Osteocyte (in vitro differentiated cells): ENCODE measurements at regions not wholly inside any gene's neighbourhood (a gene's known extent, or its start where the extent isn't known, plus 50 kb on each side); places are given as distances from the start of the nearest gene placed in this dataset.
A peak's percentile ranks its signal among the peaks of the same experiment; 100 is the strongest.

ENCODE experiments used
- DNase-seq: peaks from one replicate; pipeline ENCODE4 v3.0.0; 2021; ENCODE audit warnings: mixed read lengths; ENCODE audit not compliant: unreplicated experiment; ENCODE audit errors: extremely low spot score
- H3K27ac Mint-ChIP-seq: one replicate; pipeline ENCODE4 v1.8.0; 2021; ENCODE audit warnings: mild to moderate bottlenecking, mixed read lengths; ENCODE audit not compliant: unreplicated experiment
- H3K27me3 Mint-ChIP-seq: one replicate; pipeline ENCODE4 v1.8.0; 2021; ENCODE audit warnings: mixed read lengths; ENCODE audit not compliant: unreplicated experiment
- H3K36me3 Mint-ChIP-seq: one replicate; pipeline ENCODE4 v1.8.0; 2021; ENCODE audit warnings: mixed read lengths; ENCODE audit not compliant: unreplicated experiment
- H3K4me1 Mint-ChIP-seq: one replicate; pipeline ENCODE4 v1.8.0; 2021; ENCODE audit warnings: mixed read lengths; ENCODE audit not compliant: unreplicated experiment
- H3K4me3 Mint-ChIP-seq: one replicate; pipeline ENCODE4 v1.8.0; 2021; ENCODE audit warnings: mild to moderate bottlenecking, moderate library complexity, mixed read lengths; ENCODE audit not compliant: unreplicated experiment
- H3K9me3 Mint-ChIP-seq: one replicate; pipeline ENCODE4 v1.8.0; 2021; ENCODE audit warnings: mixed read lengths; ENCODE audit not compliant: unreplicated experiment
- CTCF ChIP-seq: fragments of 200-600 bp; sonication (generic); IDR thresholded peaks from 2 replicates; pipeline ENCODE4 v1.5.0; 2021; ENCODE audit warnings: antibody characterized with exemption, mild to moderate bottlenecking, moderate library complexity

- no peak for TF ChIP-seq CTCF
- Mint-ChIP-seq H3K27me3 (no peaks in the 10 kb centered on the region), H3K4me1 (peaks cover 23% of the 10 kb centered on the region), H3K9me3 (no peaks in the 10 kb centered on the region), H3K36me3 (no peaks in the 10 kb centered on the region), H3K4me3 (no peak overlapping the region), H3K27ac (no peak overlapping the region)
- no peak for DNase-seq
These were observed 59.0 kb upstream of the SMAD6 start for GRCh38 chr15:66643033-66643432.

- Mint-ChIP-seq H3K36me3 (no peaks in the 10 kb centered on the region), H3K27ac (peak overlapping the region; percentile 3), H3K9me3 (no peaks in the 10 kb centered on the region), H3K27me3 (no peaks in the 10 kb centered on the region), H3K4me1 (peaks cover 23% of the 10 kb centered on the region), H3K4me3 (no peak overlapping the region)
- no peak for DNase-seq
- no peak for TF ChIP-seq CTCF
These were observed 57.8 kb upstream of the SMAD6 start for GRCh38 chr15:66644000-66644787.

GRCh38 chr15:66644869-66645268 lies 57.2 kb upstream of the SMAD6 start:
- no peak for DNase-seq
- peak overlapping the region; percentile 3 for H3K27ac Mint-ChIP-seq
- H3K4me1 Mint-ChIP-seq: peaks cover 23% of the 10 kb centered on the region
- H3K27me3 Mint-ChIP-seq: no peaks in the 10 kb centered on the region
- TF ChIP-seq CTCF: no peak
- no peak overlapping the region for H3K4me3 Mint-ChIP-seq
- no peaks in the 10 kb centered on the region for H3K36me3 Mint-ChIP-seq
- no peaks in the 10 kb centered on the region for H3K9me3 Mint-ChIP-seq

GRCh38 chr15:66646308-66646707 lies 55.7 kb upstream of the SMAD6 start:
- no peak for TF ChIP-seq CTCF
- no peak overlapping the region for H3K27ac Mint-ChIP-seq
- H3K4me1 Mint-ChIP-seq: peaks cover 23% of the 10 kb centered on the region
- no peaks in the 10 kb centered on the region for H3K9me3 Mint-ChIP-seq
- no peak overlapping the region for H3K4me3 Mint-ChIP-seq
- no peak for DNase-seq
- no peaks in the 10 kb centered on the region for H3K27me3 Mint-ChIP-seq
- H3K36me3 Mint-ChIP-seq: no peaks in the 10 kb centered on the region

GRCh38 chr15:66646799-66647198 lies 55.2 kb upstream of the SMAD6 start:
- Mint-ChIP-seq H3K27ac (no peak overlapping the region), H3K4me3 (no peak overlapping the region), H3K27me3 (no peaks in the 10 kb centered on the region), H3K36me3 (no peaks in the 10 kb centered on the region), H3K9me3 (no peaks in the 10 kb centered on the region), H3K4me1 (peaks cover 23% of the 10 kb centered on the region)
- DNase-seq: no peak
- TF ChIP-seq CTCF: no peak
